ENCODE measurements at regions not wholly inside any gene's neighbourhood (a gene's known extent, or its start where the extent isn't known, plus 50 kb on each side); places are given as distances from the start of the nearest gene placed in this dataset.
A peak's percentile ranks its signal among the peaks of the same experiment; 100 is the strongest.
"Not testable (repeated sequence)": the region's sequence is repeated elsewhere in the genome, so short reads cannot be mapped to it uniquely, and the experiment has no call there.

GRCh38 chr1:144715866-144716265, 123.2 kb downstream of the PPIAL4F start:
- H3K4me2 ChIP-seq; H3K4me3 ChIP-seq; H3K9me3 ChIP-seq; H3K27ac ChIP-seq; POLR2A ChIA-PET; CTCF ChIA-PET; H3K4me1 ChIP-seq; FAIRE-seq; DNase-seq (ENCODE audit: low read depth in 1 of 2, low spot score in 1 of 2): not testable (repeated sequence)
- peak in 1 of 2 experiments; percentile 98; a peak in 4 of 6 replicates for ATAC-seq
- WGBS (ENCODE audit: missing lambda C conversion rate) = no CpG with 5 or more reads among the region's 28 CpGs
